C4-2B (cell line): ENCODE measurements at regions not wholly inside any gene's neighbourhood (a gene's known extent, or its start where the extent isn't known, plus 50 kb on each side); places are given as distances from the start of the nearest gene placed in this dataset.
"Not testable (repeated sequence)": the region's sequence is repeated elsewhere in the genome, so short reads cannot be mapped to it uniquely, and the experiment has no call there.

ENCODE experiments used
- H3K27ac ChIP-seq: fragments of 450-650 bp; 2 replicates; pipeline ENCODE4 v1.5.1; 2017
- CTCF ChIP-seq: fragments of 450-650 bp; conservative IDR thresholded peaks from 2 replicates; pipeline ENCODE4 v1.5.1; 2017; ENCODE audit warnings: mild to moderate bottlenecking
- ZFX ChIP-seq: fragments of 450-650 bp; IDR thresholded peaks from 2 replicates; pipeline ENCODE4 v1.6.1; 2017

- no peak for TF ChIP-seq ZFX
- TF ChIP-seq CTCF = no peak
- H3K27ac ChIP-seq = no peak overlapping the region
Measured at GRCh38 chr13:56459286-56459685, 681.4 kb upstream of the PRR20A start.

- no peak overlapping the region for H3K27ac ChIP-seq
- TF ChIP-seq CTCF (no peak), ZFX (no peak)
Measured at GRCh38 chr13:56501750-56502149, 639.0 kb upstream of the PRR20A start.

- TF ChIP-seq ZFX (no peak), CTCF (no peak)
- H3K27ac ChIP-seq = no peak overlapping the region
Measured at GRCh38 chr13:56510836-56511235, 629.9 kb upstream of the PRR20A start.

GRCh38 chr13:56512336-56512735 is 628.4 kb upstream of the PRR20A start:
- not testable (repeated sequence) for H3K27ac ChIP-seq

- H3K27ac ChIP-seq = no peak overlapping the region
- no peak for TF ChIP-seq ZFX
Measured at GRCh38 chr13:56515441-56515840, 625.3 kb upstream of the PRR20A start.

- TF ChIP-seq ZFX (no peak), CTCF (no peak)
- H3K27ac ChIP-seq = no peak overlapping the region
Measured at GRCh38 chr13:56528040-56528790, 612.5 kb upstream of the PRR20A start.

- H3K27ac ChIP-seq = no peak overlapping the region
- no peak for TF ChIP-seq CTCF
- no peak for TF ChIP-seq ZFX
Measured at GRCh38 chr13:56530096-56530495, 610.6 kb upstream of the PRR20A start.

- not testable (repeated sequence) for H3K27ac ChIP-seq
Measured at GRCh38 chr13:56547921-56548320, 592.8 kb upstream of the PRR20A start.

- H3K27ac ChIP-seq = no peak overlapping the region
- TF ChIP-seq ZFX = no peak
- TF ChIP-seq CTCF = no peak
Measured at GRCh38 chr13:56558698-56559320, 581.9 kb upstream of the PRR20A start.
